ENCODE measurements at regions not wholly inside any gene's neighbourhood (a gene's known extent, or its start where the extent isn't known, plus 50 kb on each side); places are given as distances from the start of the nearest gene placed in this dataset.

DNA sequence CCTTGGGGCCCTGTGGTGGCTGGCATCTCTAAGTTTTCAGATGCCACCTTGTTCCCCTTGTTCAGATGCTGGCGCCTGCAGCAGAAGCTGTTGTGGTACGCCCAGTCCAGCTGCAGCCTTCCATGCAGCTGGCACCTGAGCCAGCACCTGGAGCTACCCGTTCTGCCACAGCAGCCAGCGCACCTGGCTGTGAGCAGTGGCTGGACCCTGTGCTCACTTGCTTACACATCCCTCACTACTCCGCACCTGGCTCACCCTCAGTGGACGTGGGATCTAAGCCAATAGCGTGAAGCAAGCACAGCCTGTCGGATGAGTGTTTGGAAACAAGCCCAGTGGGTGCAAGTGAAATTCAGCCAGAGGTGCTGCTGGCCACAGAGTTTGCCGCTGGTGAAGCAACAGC lies 607.5 kb upstream of the BCHE start (continued):
- no peak for TF ChIP-seq HMG20B (CRISPR knock-in tag; IDR thresholded peaks at IDR 0.05)

DNA sequence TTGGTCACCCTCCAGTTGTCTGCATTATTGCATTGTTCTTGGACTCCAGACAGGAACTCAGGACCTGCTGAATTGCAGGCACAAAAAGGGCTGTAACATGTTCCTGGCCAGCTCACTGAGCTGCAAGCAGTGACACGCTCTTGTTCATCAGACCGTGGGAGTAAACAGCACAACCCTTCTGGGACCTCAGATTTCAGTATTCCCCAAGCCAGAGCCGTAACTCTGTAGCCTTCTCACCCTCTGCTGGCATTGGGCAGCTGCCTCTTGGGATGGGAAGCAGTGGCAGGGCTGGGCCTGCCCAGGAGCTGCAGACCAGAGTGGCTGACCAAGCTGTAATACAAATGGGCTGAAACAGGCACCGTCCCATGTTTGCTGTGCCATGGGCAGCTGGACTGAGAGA lies 607.1 kb upstream of the BCHE start:
- Histone ChIP-seq H3K4me2 (ENCODE audit: insufficient read depth, low read length) (no peak overlapping the region), H2AFZ (ENCODE audit: low read depth, low read length) (no peak overlapping the region), H3K4me3 (no peak overlapping the region), H4K20me1 (replicated peaks; ENCODE audit: control insufficient read depth, insufficient read depth, low read length) (no peaks in the 10 kb centered on the region), H3K9me1 (ENCODE audit: control insufficient read depth, insufficient read depth, low read length) (no peaks in the 10 kb centered on the region), H3K9ac (ENCODE audit: insufficient read depth in 1 of 2, low read depth in 2 of 2, low read length in 2 of 2) (no peak overlapping the region), H3K4me1 (replicated peaks in 1 of 2; ENCODE audit: control insufficient read depth in 2 of 2, insufficient read depth in 2 of 2, low read length in 2 of 2) (no peaks in the 10 kb centered on the region), H3K27ac (ENCODE audit: extremely low read depth, low read depth, low read length) (no peak overlapping the region), H3K27me3 (ENCODE audit: control insufficient read depth in 2 of 2, insufficient read depth in 2 of 2, low read length in 2 of 2) (no peaks in the 10 kb centered on the region), H3K79me2 (ENCODE audit: control insufficient read depth, insufficient read depth, low read length) (no peaks in the 10 kb centered on the region), H3K36me3 (ENCODE audit: control insufficient read depth, insufficient read depth, low read length) (no peaks in the 10 kb centered on the region), H3K9me3 (replicated peaks; ENCODE audit: control insufficient read depth, insufficient read depth, low read depth, low read length) (0 out of 2 replicates have a peak, but pooled peaks cover 2% of the 10 kb centered on the region)
- WGBS (ENCODE audit: insufficient coverage, low coverage, missing lambda C conversion rate), result 7% methylated on average over 4 of the region's 4 CpGs
- POLR2A ChIA-PET, result no interaction called here
- ATAC-seq, result no peak
- CTCF ChIA-PET (ENCODE audit: low intra/inter-chr PET ratio), result no interaction called here
- FAIRE-seq, result no peak
- intact Hi-C loops (cut with micrococcal nuclease), result no loop called here
- in situ Hi-C loops (cut with MboI), result no loop called here
- DNase-seq (ENCODE audit: extremely low read depth in 1 of 4, low spot score in 3 of 4), result no peak
- no TSS peak for BruUV-seq (replicated peaks)
- TF ChIP-seq PTTG1 (tag; IDR thresholded peaks at IDR 0.05; ENCODE audit: low read depth) (no peak), ZNF740 (CRISPR knock-in tag; IDR thresholded peaks at IDR 0.05) (no peak), ZNF740 (tag; IDR thresholded peaks at IDR 0.05) (no peak), CC2D1A (IDR thresholded peaks at IDR 0.05) (no peak), ZBTB8A (IDR thresholded peaks at IDR 0.05; ENCODE audit: partially characterized antibody) (no peak), ZNF76 (CRISPR knock-in tag; IDR thresholded peaks at IDR 0.05; ENCODE audit: borderline replicate concordance) (no peak), LARP7 (IDR thresholded peaks at IDR 0.05) (no peak), KDM5B (IDR thresholded peaks at IDR 0.05; ENCODE audit: insufficient replicate concordance, low read depth, low read length) (no peak), GMEB1 (CRISPR knock-in tag; IDR thresholded peaks at IDR 0.05) (no peak), THRB (CRISPR knock-in tag; conservative IDR thresholded peaks at IDR 0.05) (no peak), ZBTB7A (IDR thresholded peaks at IDR 0.05; ENCODE audit: borderline replicate concordance, control insufficient read depth, low read depth, low read length) (no peak), ZKSCAN3 (CRISPR knock-in tag; IDR thresholded peaks at IDR 0.05) (no peak), FOXM1 (IDR thresholded peaks at IDR 0.05; ENCODE audit: low read depth) (no peak), FOXM1 (CRISPR knock-in tag; IDR thresholded peaks at IDR 0.05; ENCODE audit: low read depth) (no peak), MIER1 (IDR thresholded peaks at IDR 0.05; ENCODE audit: low read depth) (no peak), RFX1 (IDR thresholded peaks at IDR 0.05) (no peak), BRD4 (IDR thresholded peaks at IDR 0.05) (no peak), TAL1 (IDR thresholded peaks at IDR 0.05) (no peak), MECOM (CRISPR knock-in tag; IDR thresholded peaks at IDR 0.05) (no peak), JUND (IDR thresholded peaks at IDR 0.05; ENCODE audit: borderline replicate concordance, low read depth, low read length) (no peak), JUND (tag; IDR thresholded peaks at IDR 0.05; ENCODE audit: borderline replicate concordance, low read depth, low read length) (no peak)

Data from K562 (cell line).